GM12878 (cell line): ENCODE measurements at regions not wholly inside any gene's neighbourhood (a gene's known extent, or its start where the extent isn't known, plus 50 kb on each side); places are given as distances from the start of the nearest gene placed in this dataset.

Experiments
- ATAC-seq: fragments of 200-7000 bp; cut with Tn5 transposase; 3 replicates; pipeline ENCODE4 v1.9.1; 2020; ENCODE audit warnings: mild to moderate bottlenecking, moderate library complexity
- BruUV-seq: library from RNA; stranded (reverse); fragments of 400-500 nt; replicated peaks from 2 replicates; lab custom pipeline; 2021; lab: Mats Ljungman, UMichigan
- CTCF ChIA-PET: fragments of 300-600 bp; sonication (Branson Sonifier 250); formaldehyde crosslinking; extraction: SDS; loops from one replicate; lab custom pipeline; 2021; ENCODE audit warnings: inconsistent platforms; lab: Yijun Ruan, JAX
- POLR2A ChIA-PET: fragments of 350-600 bp; formaldehyde crosslinking; extraction: SDS; loops from one replicate; lab custom pipeline; 2021; ENCODE audit warnings: inconsistent platforms; lab: Charles Lee
- RAD21 ChIA-PET: fragments of 300-600 bp; sonication (Branson Sonifier 250); formaldehyde crosslinking; loops from one replicate; lab custom pipeline; 2023; ENCODE audit warnings: antibody characterized with exemption; ENCODE audit not compliant: unreplicated experiment; lab: Charles Lee
- SMC1A ChIA-PET: fragments of 300-600 bp; sonication (Branson Sonifier 250); formaldehyde crosslinking; loops from one replicate; lab custom pipeline; 2023; ENCODE audit not compliant: unreplicated experiment, uncharacterized antibody; lab: Charles Lee
- DNase-seq: peaks from one replicate; pipeline ENCODE4 v3.0.0-alpha.2; 2011; ENCODE audit warnings: low read depth, low spot score
- FAIRE-seq: peaks from 3 replicates; lab custom pipeline; 2011; peaks lifted over from hg19 to GRCh38; lab: Jason Lieb, UNC
- H2AFZ ChIP-seq: 2 replicates; pipeline ENCODE4 v1.6.0; 2011; ENCODE audit warnings: low read depth, low read length, control low read depth; ENCODE audit not compliant: control insufficient read depth
- H3K27ac ChIP-seq: 2 replicates; pipeline ENCODE4 v1.5.1; 2011; ENCODE audit warnings: control low read depth; ENCODE audit not compliant: control insufficient read depth, insufficient read depth
- H3K27me3 ChIP-seq, 2 experiments: replicated peaks in 1 of 2; 2 replicates each; pipeline versions ENCODE4 v1.6.0 to v1.6.1; 2011; ENCODE audit warnings: low read length in 1 of 2; ENCODE audit not compliant: control insufficient read depth in 2 of 2, insufficient read depth in 2 of 2
- H3K36me3 ChIP-seq, 2 experiments: 2 replicates each; pipeline ENCODE4 v1.5.1; 2011; ENCODE audit warnings: low read length in 1 of 2; ENCODE audit not compliant: control insufficient read depth in 2 of 2, insufficient read depth in 2 of 2
- H3K4me1 ChIP-seq: 2 replicates; pipeline ENCODE4 v1.6.1; 2011; ENCODE audit warnings: mild to moderate bottlenecking, low read length, moderate library complexity, mixed read lengths; ENCODE audit not compliant: control insufficient read depth, insufficient read depth
- H3K4me2 ChIP-seq: 2 replicates; pipeline ENCODE4 v1.6.0; 2011; ENCODE audit warnings: control low read depth; ENCODE audit not compliant: control insufficient read depth, insufficient read depth
- H3K4me3 ChIP-seq: fragments of 200-600 bp; sonication (generic); 2 replicates; pipeline ENCODE4 v1.5.1; 2016
- H3K79me2 ChIP-seq: 2 replicates; pipeline ENCODE4 v1.6.0; 2011; ENCODE audit warnings: low read length; ENCODE audit not compliant: control insufficient read depth, insufficient read depth
- H3K9ac ChIP-seq: 2 replicates; pipeline ENCODE4 v1.8.0; 2011; ENCODE audit warnings: low read length, control low read depth, mixed read lengths; ENCODE audit not compliant: control insufficient read depth, insufficient read depth
- H3K9me3 ChIP-seq: replicated peaks from 3 replicates; pipeline ENCODE4 v1.5.1; 2011; ENCODE audit warnings: mild to moderate bottlenecking, low read length; ENCODE audit not compliant: control insufficient read depth, insufficient read depth
- H4K20me1 ChIP-seq: 2 replicates; pipeline ENCODE4 v1.6.0; 2011; ENCODE audit not compliant: control insufficient read depth, insufficient read depth
- CREM ChIP-seq: IDR thresholded peaks from 2 replicates; pipeline ENCODE4 v1.6.1; 2014; ENCODE audit warnings: antibody characterized with exemption, low read depth
- FOXK2 ChIP-seq: fragments of 450-650 bp; IDR thresholded peaks from 2 replicates; pipeline ENCODE4 v1.6.1; 2017; ENCODE audit warnings: mild to moderate bottlenecking, moderate library complexity
- LARP7 ChIP-seq: fragments of 450-650 bp; IDR thresholded peaks from 2 replicates; pipeline ENCODE4 v1.6.1; 2017; ENCODE audit warnings: mild to moderate bottlenecking
- POLR2AphosphoS2 ChIP-seq: IDR thresholded peaks from 2 replicates; pipeline ENCODE4 v1.6.1; 2011; ENCODE audit warnings: low read depth, mild to moderate bottlenecking, low read length, improper control_type of control experiment, moderate library complexity
- SREBF2 ChIP-seq: IDR thresholded peaks from 2 replicates; pipeline ENCODE4 v1.6.1; 2012; ENCODE audit warnings: mild to moderate bottlenecking, low read length
- SUZ12 ChIP-seq: fragments of 200-600 bp; sonication (generic); IDR thresholded peaks from one replicate; pipeline ENCODE4 v1.6.1; 2018; ENCODE audit warnings: antibody characterized with exemption, mild to moderate bottlenecking; ENCODE audit not compliant: unreplicated experiment
- ZNF24 ChIP-seq: fragments of 450-650 bp; IDR thresholded peaks from 2 replicates; pipeline ENCODE4 v1.6.1; 2017; ENCODE audit warnings: antibody characterized with exemption, mild to moderate bottlenecking
- WGBS: methylation state at CpG from one replicate; pipeline ENCODE4 v1.1.6; 2016; ENCODE audit warnings: low lambda C conversion rate; ENCODE audit not compliant: insufficient replicate concordance, insufficient coverage; ENCODE audit errors: missing lambda C conversion rate; 5-methylcytosine and 5-hydroxymethylcytosine counted together
- in situ Hi-C: fragments of 300-500 bp; cut with MboI; formaldehyde crosslinking; loops from 9 replicates; pipeline ENCODE4 v1.14.3; 2018; ENCODE audit warnings: mixed read lengths
- intact Hi-C: fragments of 100-400 bp; cut with micrococcal nuclease; formaldehyde crosslinking; loops from one replicate; pipeline ENCODE4 v1.14.2; 2022; ENCODE audit not compliant: unreplicated experiment
- TF ChIP-seq, protein P1 (sequence below): fragments of 450-650 bp; IDR thresholded peaks from 2 replicates; pipeline ENCODE4 v1.6.1; 2016; ENCODE audit warnings: mild to moderate bottlenecking
- TF ChIP-seq, protein P2 (sequence below): fragments of 450-650 bp; IDR thresholded peaks from 2 replicates; pipeline ENCODE4 v1.6.1; 2017; ENCODE audit warnings: mild to moderate bottlenecking

DNA sequence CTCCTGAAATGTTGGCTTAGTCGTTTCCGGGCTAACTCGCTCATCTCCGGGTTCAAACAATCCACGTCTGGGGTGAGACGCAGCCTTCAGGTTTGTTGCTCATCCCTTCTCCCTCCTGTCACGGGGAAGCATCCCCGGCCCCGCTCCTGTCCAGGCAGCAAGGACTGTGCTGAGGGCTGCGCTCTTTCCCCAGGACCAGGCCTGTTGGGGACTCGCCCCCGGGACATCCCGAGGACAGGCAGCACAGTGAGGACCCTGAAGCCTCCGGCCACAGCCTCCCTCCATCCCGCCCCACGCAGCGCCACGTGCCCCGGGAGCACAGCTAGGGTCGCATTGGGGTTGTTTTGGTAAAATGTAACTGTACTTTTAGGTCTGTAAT is 252.0 kb downstream of the BRD1 start:
- Histone ChIP-seq H3K79me2 (no peaks in the 10 kb centered on the region), H3K4me1 (no peaks in the 10 kb centered on the region), H2AFZ (no peak overlapping the region), H3K36me3 (no peaks in the 10 kb centered on the region; a peak in 1 of 4 replicates), H3K4me3 (no peak overlapping the region), H3K9ac (no peak overlapping the region), H4K20me1 (no peaks in the 10 kb centered on the region), H3K27me3 (no peaks in the 10 kb centered on the region), H3K27ac (no peak overlapping the region), H3K4me2 (no peak overlapping the region), H3K9me3 (no peaks in the 10 kb centered on the region; the same call in 2 of the 3 replicates)
- ChIA-PET POLR2A (no interaction called here), CTCF (no interaction called here), SMC1A (no interaction called here), RAD21 (no interaction called here)
- no peak for FAIRE-seq
- no peak for DNase-seq
- ATAC-seq = no peak
- intact Hi-C loops = no loop called here
- BruUV-seq = no TSS peak
- in situ Hi-C loops = no loop called here
- WGBS = 92% methylated on average over 17 of the region's 20 CpGs
- no peak for TF ChIP-seq POLR2AphosphoS2
- no peak for TF ChIP-seq ZNF24
- no peak for TF ChIP-seq CREM
- TF ChIP-seq LARP7 = no peak
- TF ChIP-seq, protein P1, sequence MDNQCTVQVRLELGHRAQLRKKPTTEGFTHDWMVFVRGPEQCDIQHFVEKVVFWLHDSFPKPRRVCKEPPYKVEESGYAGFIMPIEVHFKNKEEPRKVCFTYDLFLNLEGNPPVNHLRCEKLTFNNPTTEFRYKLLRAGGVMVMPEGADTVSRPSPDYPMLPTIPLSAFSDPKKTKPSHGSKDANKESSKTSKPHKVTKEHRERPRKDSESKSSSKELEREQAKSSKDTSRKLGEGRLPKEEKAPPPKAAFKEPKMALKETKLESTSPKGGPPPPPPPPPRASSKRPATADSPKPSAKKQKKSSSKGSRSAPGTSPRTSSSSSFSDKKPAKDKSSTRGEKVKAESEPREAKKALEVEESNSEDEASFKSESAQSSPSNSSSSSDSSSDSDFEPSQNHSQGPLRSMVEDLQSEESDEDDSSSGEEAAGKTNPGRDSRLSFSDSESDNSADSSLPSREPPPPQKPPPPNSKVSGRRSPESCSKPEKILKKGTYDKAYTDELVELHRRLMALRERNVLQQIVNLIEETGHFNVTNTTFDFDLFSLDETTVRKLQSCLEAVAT = no peak
- TF ChIP-seq, protein P2, sequence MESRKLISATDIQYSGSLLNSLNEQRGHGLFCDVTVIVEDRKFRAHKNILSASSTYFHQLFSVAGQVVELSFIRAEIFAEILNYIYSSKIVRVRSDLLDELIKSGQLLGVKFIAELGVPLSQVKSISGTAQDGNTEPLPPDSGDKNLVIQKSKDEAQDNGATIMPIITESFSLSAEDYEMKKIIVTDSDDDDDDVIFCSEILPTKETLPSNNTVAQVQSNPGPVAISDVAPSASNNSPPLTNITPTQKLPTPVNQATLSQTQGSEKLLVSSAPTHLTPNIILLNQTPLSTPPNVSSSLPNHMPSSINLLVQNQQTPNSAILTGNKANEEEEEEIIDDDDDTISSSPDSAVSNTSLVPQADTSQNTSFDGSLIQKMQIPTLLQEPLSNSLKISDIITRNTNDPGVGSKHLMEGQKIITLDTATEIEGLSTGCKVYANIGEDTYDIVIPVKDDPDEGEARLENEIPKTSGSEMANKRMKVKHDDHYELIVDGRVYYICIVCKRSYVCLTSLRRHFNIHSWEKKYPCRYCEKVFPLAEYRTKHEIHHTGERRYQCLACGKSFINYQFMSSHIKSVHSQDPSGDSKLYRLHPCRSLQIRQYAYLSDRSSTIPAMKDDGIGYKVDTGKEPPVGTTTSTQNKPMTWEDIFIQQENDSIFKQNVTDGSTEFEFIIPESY = no peak
- no peak for TF ChIP-seq SREBF2
- TF ChIP-seq FOXK2 = no peak
- TF ChIP-seq SUZ12 = no peak
